Retinal pigment epithelial cell (primary cell): ENCODE measurements at regions not wholly inside any gene's neighbourhood (a gene's known extent, or its start where the extent isn't known, plus 50 kb on each side); places are given as distances from the start of the nearest gene placed in this dataset.

Experiments used
- DNase-seq: peaks from one replicate; pipeline ENCODE4 v3.0.0-alpha.2; 2010; ENCODE audit warnings: low read depth
- H3K4me3 ChIP-seq: 2 replicates; pipeline ENCODE4 v1.5.1; 2011; ENCODE audit warnings: mild to moderate bottlenecking, low read length, control low read depth, moderate library complexity
- CTCF ChIP-seq: conservative IDR thresholded peaks from 2 replicates; pipeline ENCODE4 v1.5.1; 2011; ENCODE audit warnings: low read depth, low read length, control low read depth, inconsistent platforms

GRCh38 chr2:15714002-15714401, 122.3 kb downstream of the DDX1 start:
- no peak for DNase-seq
- TF ChIP-seq CTCF = no peak
- no peak overlapping the region for H3K4me3 ChIP-seq

- TF ChIP-seq CTCF = no peak
- no peak overlapping the region for H3K4me3 ChIP-seq
- DNase-seq = no peak
Measured at GRCh38 chr2:15714609-15715008, 122.9 kb downstream of the DDX1 start.

DNA sequence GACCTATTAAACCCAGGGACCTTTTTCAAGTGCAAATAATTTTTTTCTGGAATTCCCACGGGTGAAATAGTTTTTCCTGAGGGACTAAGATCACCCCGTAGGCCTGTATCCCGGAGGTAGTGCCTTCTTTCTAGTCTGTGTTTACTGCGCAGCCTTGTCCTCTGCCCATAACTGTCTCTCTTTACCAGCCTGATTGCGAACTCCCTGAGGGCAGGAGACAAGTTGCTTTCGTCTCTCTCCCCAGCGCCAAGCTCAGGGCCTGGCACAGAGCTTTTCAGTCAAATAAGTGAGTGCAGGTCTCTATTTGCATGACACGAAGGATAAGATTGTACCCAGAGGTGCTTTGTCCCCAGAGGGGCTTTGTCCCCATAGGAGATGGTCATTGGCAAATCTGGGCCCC, 123.9 kb downstream of the DDX1 start:
- no peak for DNase-seq
- no peak for TF ChIP-seq CTCF
- H3K4me3 ChIP-seq = no peak overlapping the region

GRCh38 chr2:15718103-15718943, 126.7 kb downstream of the DDX1 start:
- no peak for DNase-seq
- no peak overlapping the region for H3K4me3 ChIP-seq
- no peak for TF ChIP-seq CTCF

DNA sequence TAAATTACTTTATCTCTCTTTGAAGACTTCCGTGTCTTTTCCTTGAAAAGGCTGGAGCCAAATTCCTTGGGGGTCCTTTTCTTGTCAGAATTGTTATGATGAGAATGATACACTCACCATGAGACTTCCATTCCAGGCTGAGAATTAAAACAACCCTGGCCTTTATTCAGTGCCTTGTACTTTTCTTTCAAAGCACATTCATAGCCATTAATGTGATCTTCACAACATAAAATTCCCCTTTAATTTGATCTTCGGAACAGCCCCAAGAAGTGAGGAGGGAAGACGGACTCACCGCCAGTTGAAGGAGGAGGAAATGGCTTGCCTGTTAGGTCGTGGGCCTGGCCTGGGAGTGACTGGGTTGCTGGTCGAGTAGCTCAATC, 127.3 kb downstream of the DDX1 start:
- no peak for DNase-seq
- H3K4me3 ChIP-seq = no peak overlapping the region
- TF ChIP-seq CTCF = no peak

- no peak for DNase-seq
- TF ChIP-seq CTCF = no peak
- no peak overlapping the region for H3K4me3 ChIP-seq
Measured at GRCh38 chr2:15719566-15720313, 128.1 kb downstream of the DDX1 start.
